NCI-H2171 treated with DMSO at 0.1 percent for 48 hours (cell line): ENCODE measurements at regions not wholly inside any gene's neighbourhood (a gene's known extent, or its start where the extent isn't known, plus 50 kb on each side); places are given as distances from the start of the nearest gene placed in this dataset.

Experiments used
- DNase-seq: peaks from one replicate; lab custom pipeline; 2025; lab: John Stamatoyannopoulos, UW

GRCh38 chr1:80910426-80910825 lies 890.3 kb upstream of the ADGRL2 start:
- no peak for DNase-seq

GRCh38 chr1:80909172-80909784 lies 891.5 kb upstream of the ADGRL2 start:
- no peak for DNase-seq

GRCh38 chr1:80896781-80897356 lies 903.9 kb upstream of the ADGRL2 start:
- DNase-seq: no peak

GRCh38 chr1:80894921-80895320 lies 905.8 kb upstream of the ADGRL2 start:
- DNase-seq: no peak

- DNase-seq: no peak
Measured at GRCh38 chr1:80893115-80893514, 907.6 kb upstream of the ADGRL2 start.

- DNase-seq: no peak
Measured at GRCh38 chr1:80892539-80892938, 908.2 kb upstream of the ADGRL2 start.

GRCh38 chr1:80891871-80892270 lies 908.9 kb upstream of the ADGRL2 start:
- DNase-seq: no peak

GRCh38 chr1:80882553-80882952 lies 918.2 kb upstream of the ADGRL2 start:
- no peak for DNase-seq

- DNase-seq: no peak
Measured at GRCh38 chr1:80878343-80878742, 922.4 kb upstream of the ADGRL2 start.

- no peak for DNase-seq
Measured at GRCh38 chr1:80876035-80876434, 924.7 kb upstream of the ADGRL2 start.

- DNase-seq: no peak
Measured at GRCh38 chr1:80869299-80869698, 931.4 kb upstream of the ADGRL2 start.

GRCh38 chr1:80847904-80848303 lies 952.8 kb upstream of the ADGRL2 start:
- no peak for DNase-seq

GRCh38 chr1:80846966-80847365 lies 953.8 kb upstream of the ADGRL2 start:
- no peak for DNase-seq

- DNase-seq: no peak
Measured at GRCh38 chr1:80842796-80843195, 957.9 kb upstream of the ADGRL2 start.

- DNase-seq: no peak
Measured at GRCh38 chr1:80841261-80841660, 959.5 kb upstream of the ADGRL2 start.

- DNase-seq: peak; percentile 8
Measured at GRCh38 chr1:80837066-80837465, 963.7 kb upstream of the ADGRL2 start.

- no peak for DNase-seq
Measured at GRCh38 chr1:80836505-80836904, 964.2 kb upstream of the ADGRL2 start.

GRCh38 chr1:80827666-80828065 lies 973.1 kb upstream of the ADGRL2 start:
- no peak for DNase-seq

GRCh38 chr1:80825067-80825466 lies 975.7 kb upstream of the ADGRL2 start:
- DNase-seq: no peak

GRCh38 chr1:80818211-80818610 lies 982.5 kb upstream of the ADGRL2 start:
- DNase-seq: no peak

GRCh38 chr1:80807981-80808380 lies 992.8 kb upstream of the ADGRL2 start:
- no peak for DNase-seq

- no peak for DNase-seq
Measured at GRCh38 chr1:80806431-80806830, 994.3 kb upstream of the ADGRL2 start.

- no peak for DNase-seq
Measured at GRCh38 chr1:80801695-80802094, 999.0 kb upstream of the ADGRL2 start.

- DNase-seq: no peak
Measured at GRCh38 chr1:80799457-80799856, 1001.3 kb upstream of the ADGRL2 start.
